GM21390 (cell line): ENCODE measurements at regions not wholly inside any gene's neighbourhood (a gene's known extent, or its start where the extent isn't known, plus 50 kb on each side); places are given as distances from the start of the nearest gene placed in this dataset.
"Not testable (repeated sequence)": the region's sequence is repeated elsewhere in the genome, so short reads cannot be mapped to it uniquely, and the experiment has no call there.

Experiments used
- ATAC-seq: cut with Tn5 transposase; IDR thresholded peaks from one replicate; pipeline ENCODE4 v1.9.1; 2021; ENCODE audit not compliant: unreplicated experiment

GRCh38 chr6:44037847-44038542 is 89.3 kb downstream of the MRPL14 start:
- ATAC-seq: no peak

- not testable (repeated sequence) for ATAC-seq
Observed at GRCh38 chr6:44037276-44037675, 90.0 kb downstream of the MRPL14 start.

- ATAC-seq: no peak
Observed at GRCh38 chr6:44036699-44037101, 90.6 kb downstream of the MRPL14 start.

- no peak for ATAC-seq
Observed at GRCh38 chr6:44036196-44036595, 91.1 kb downstream of the MRPL14 start.

GRCh38 chr6:44035621-44036020 is 91.6 kb downstream of the MRPL14 start:
- ATAC-seq: no peak

- ATAC-seq: no peak
Observed at GRCh38 chr6:44034931-44035345, 92.3 kb downstream of the MRPL14 start.

- no peak for ATAC-seq
Observed at GRCh38 chr6:44034391-44034861, 92.8 kb downstream of the MRPL14 start.

- no peak for ATAC-seq
Observed at GRCh38 chr6:44030812-44031454, 96.3 kb downstream of the MRPL14 start.

- no peak for ATAC-seq
Observed at GRCh38 chr6:44029444-44030185, 97.6 kb downstream of the MRPL14 start.

GRCh38 chr6:44028789-44029310 is 98.4 kb downstream of the MRPL14 start:
- no peak for ATAC-seq

- no peak for ATAC-seq
Observed at GRCh38 chr6:44025226-44025625, 102.0 kb downstream of the MRPL14 start.

- ATAC-seq: no peak
Observed at GRCh38 chr6:44024574-44025219, 102.6 kb downstream of the MRPL14 start.

- ATAC-seq: no peak
Observed at GRCh38 chr6:44023586-44024454, 103.4 kb downstream of the MRPL14 start.

GRCh38 chr6:44022671-44023352 is 104.4 kb downstream of the MRPL14 start:
- no peak for ATAC-seq

GRCh38 chr6:44022296-44022661 is 105.0 kb downstream of the MRPL14 start:
- no peak for ATAC-seq

- ATAC-seq: no peak
Observed at GRCh38 chr6:44021589-44022295, 105.5 kb downstream of the MRPL14 start.

- ATAC-seq: no peak
Observed at GRCh38 chr6:44020664-44021425, 106.4 kb downstream of the MRPL14 start.

- ATAC-seq: no peak
Observed at GRCh38 chr6:44020148-44020547, 107.1 kb downstream of the MRPL14 start.
